ENCODE measurements at regions not wholly inside any gene's neighbourhood (a gene's known extent, or its start where the extent isn't known, plus 50 kb on each side); places are given as distances from the start of the nearest gene placed in this dataset. TPM values are rescaled to one million over a fixed set of nuclear protein-coding genes. Genes with fewer than 3 reads are reported as not detected.

Small RNA genes in the stretch of these regions (small RNA-seq; reads per million reads assigned to genes)
- not detected for gene DYNLL1P5 (ENCODE audit: insufficient read depth)
